ENCODE measurements at regions not wholly inside any gene's neighbourhood (a gene's known extent, or its start where the extent isn't known, plus 50 kb on each side); places are given as distances from the start of the nearest gene placed in this dataset.

GRCh38 chr9:115286411-115286810 lies 168.5 kb upstream of the TNC start:
- Histone ChIP-seq H3K36me3 (ENCODE audit: control insufficient read depth, insufficient read depth, low read length) (no peaks in the 10 kb centered on the region), H3K27me3 (replicated peaks; ENCODE audit: control insufficient read depth, insufficient read depth, low read length) (no peaks in the 10 kb centered on the region), H3K4me3 (replicated peaks; ENCODE audit: low read depth, low read length) (no peak overlapping the region)
- no peak for TF ChIP-seq CTCF (IDR thresholded peaks at IDR 0.05; ENCODE audit: insufficient read depth, low read length, poor library complexity, severe bottlenecking)
- DNase-seq (ENCODE audit: extremely low read depth, insufficient read length) = no peak

DNA sequence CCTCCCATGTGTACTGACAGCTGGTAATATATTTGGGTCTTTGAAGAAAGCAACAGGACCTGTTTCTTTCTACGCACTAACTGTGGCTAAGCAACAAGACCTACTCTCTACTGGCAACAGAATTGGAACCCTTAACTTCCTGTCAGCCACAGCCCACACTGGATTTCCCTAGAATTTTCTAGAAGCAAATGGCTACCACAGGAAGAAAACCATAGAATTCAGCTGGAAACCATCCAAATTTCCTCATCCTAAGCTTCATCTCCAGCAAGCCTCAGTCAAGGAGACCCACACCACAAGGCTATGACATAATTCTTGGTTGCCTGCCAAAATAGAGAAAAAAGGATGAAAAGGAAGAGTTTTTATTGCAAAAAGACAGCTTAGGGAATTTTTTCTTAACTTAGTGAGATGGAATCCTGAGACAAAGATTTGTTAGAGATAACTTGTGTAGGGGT lies 171.8 kb upstream of the TNC start:
- Histone ChIP-seq H3K4me3 (replicated peaks; ENCODE audit: low read depth, low read length) (no peak overlapping the region), H3K27me3 (replicated peaks; ENCODE audit: control insufficient read depth, insufficient read depth, low read length) (no peaks in the 10 kb centered on the region), H3K36me3 (ENCODE audit: control insufficient read depth, insufficient read depth, low read length) (no peaks in the 10 kb centered on the region)
- no peak for DNase-seq (ENCODE audit: extremely low read depth, insufficient read length)
- no peak for TF ChIP-seq CTCF (IDR thresholded peaks at IDR 0.05; ENCODE audit: insufficient read depth, low read length, poor library complexity, severe bottlenecking)

DNA sequence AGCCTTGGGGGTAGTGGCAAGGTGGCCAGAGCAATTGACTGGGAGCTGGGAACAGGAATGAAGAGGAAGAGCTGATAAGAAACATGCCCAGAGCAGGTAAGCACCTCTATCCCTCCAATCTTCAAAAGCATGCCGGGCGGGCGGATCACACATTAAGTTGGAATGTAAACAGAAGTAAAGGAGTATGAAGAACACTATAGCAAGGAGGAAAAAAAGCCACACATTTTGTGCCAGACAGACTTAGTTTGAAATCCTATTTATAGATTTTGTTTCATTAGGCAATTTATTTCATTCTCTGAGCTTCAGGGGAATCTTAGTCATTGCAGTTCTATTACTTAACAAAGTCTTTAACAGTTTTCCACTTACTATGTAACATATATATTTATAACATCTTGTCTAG lies 173.9 kb upstream of the TNC start:
- H3K27me3 ChIP-seq (replicated peaks; ENCODE audit: control insufficient read depth, insufficient read depth, low read length) = no peaks in the 10 kb centered on the region
- no peak for DNase-seq (ENCODE audit: extremely low read depth, insufficient read length)
- no peak for TF ChIP-seq CTCF (IDR thresholded peaks at IDR 0.05; ENCODE audit: insufficient read depth, low read length, poor library complexity, severe bottlenecking)
- H3K36me3 ChIP-seq (ENCODE audit: control insufficient read depth, insufficient read depth, low read length) = no peaks in the 10 kb centered on the region
- H3K4me3 ChIP-seq (replicated peaks; ENCODE audit: low read depth, low read length) = no peak overlapping the region

- H3K27me3 ChIP-seq (replicated peaks; ENCODE audit: control insufficient read depth, insufficient read depth, low read length) = no peaks in the 10 kb centered on the region
- no peaks in the 10 kb centered on the region for H3K36me3 ChIP-seq (ENCODE audit: control insufficient read depth, insufficient read depth, low read length)
- no peak for TF ChIP-seq CTCF (IDR thresholded peaks at IDR 0.05; ENCODE audit: insufficient read depth, low read length, poor library complexity, severe bottlenecking)
- no peak for DNase-seq (ENCODE audit: extremely low read depth, insufficient read length)
- no peak overlapping the region for H3K4me3 ChIP-seq (replicated peaks; ENCODE audit: low read depth, low read length)
Observed at GRCh38 chr9:115292584-115293279, 174.8 kb upstream of the TNC start.

DNA sequence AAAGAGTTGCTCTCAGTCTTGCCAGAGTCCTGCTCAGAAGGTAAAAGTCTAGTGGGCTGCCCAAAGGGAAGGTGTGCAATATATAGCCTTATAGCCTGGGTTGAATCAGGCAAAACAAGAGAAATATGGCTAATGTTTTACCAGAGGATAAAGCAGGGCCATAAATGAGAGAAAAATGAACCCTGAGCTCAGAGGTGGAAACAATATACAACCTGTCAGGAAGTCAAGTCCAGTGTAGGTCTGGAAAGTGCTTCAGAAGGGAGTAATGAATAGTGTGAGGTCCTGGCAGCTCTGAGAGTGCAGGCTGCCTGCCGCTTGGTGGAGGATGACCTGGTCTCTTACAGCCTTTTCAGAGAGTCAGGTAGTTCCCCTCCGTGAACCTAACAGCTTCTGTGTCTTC lies 177.8 kb upstream of the TNC start:
- no peaks in the 10 kb centered on the region for H3K27me3 ChIP-seq (replicated peaks; ENCODE audit: control insufficient read depth, insufficient read depth, low read length)
- H3K36me3 ChIP-seq (ENCODE audit: control insufficient read depth, insufficient read depth, low read length) = no peaks in the 10 kb centered on the region
- DNase-seq (ENCODE audit: extremely low read depth, insufficient read length) = no peak
- no peak for TF ChIP-seq CTCF (IDR thresholded peaks at IDR 0.05; ENCODE audit: insufficient read depth, low read length, poor library complexity, severe bottlenecking)
- no peak overlapping the region for H3K4me3 ChIP-seq (replicated peaks; ENCODE audit: low read depth, low read length)

Measured in GM06990 (cell line).